ENCODE measurements at regions not wholly inside any gene's neighbourhood (a gene's known extent, or its start where the extent isn't known, plus 50 kb on each side); places are given as distances from the start of the nearest gene placed in this dataset.

DNA sequence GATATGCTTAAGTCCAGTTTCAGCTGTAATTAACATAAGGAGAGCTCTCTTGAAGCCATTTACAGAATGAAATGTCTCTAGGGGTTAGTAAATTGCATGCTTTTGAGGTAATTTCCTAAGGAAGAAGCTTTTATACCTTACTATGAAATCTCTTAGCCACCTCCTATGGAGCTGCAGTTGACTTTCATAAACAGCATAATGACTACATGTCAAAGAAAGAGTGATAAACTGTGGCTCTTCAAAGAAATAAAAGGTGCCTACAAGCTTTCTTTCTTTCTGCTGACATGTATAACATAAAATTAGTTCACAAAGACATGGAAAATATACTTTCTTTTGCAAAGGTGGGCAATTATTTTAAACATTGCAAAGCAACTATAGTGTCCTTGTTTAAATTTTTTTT, 90.8 kb downstream of the TMEM167A start:
- TF ChIP-seq POLR2A (IDR thresholded peaks at IDR 0.05; ENCODE audit: low read depth, low read length) (no peak), TAF1 (IDR thresholded peaks at IDR 0.05; ENCODE audit: low read depth, low read length) (no peak)
